Tibial nerve (tissue), 4 donors: ENCODE measurements at regions not wholly inside any gene's neighbourhood (a gene's known extent, or its start where the extent isn't known, plus 50 kb on each side); places are given as distances from the start of the nearest gene placed in this dataset.

Experiments used
- CTCF ChIP-seq, 5 experiments: fragments of 200-600 bp in 3 of 5; fragments of 450-650 bp in 2 of 5; sonication (generic) in 3 of 5; IDR thresholded peaks; one replicate each; pipeline ENCODE4 v1.5.1; 2016 to 2019; ENCODE audit warnings: antibody characterized with exemption in 5 of 5, mild to moderate bottlenecking in 3 of 5, moderate library complexity in 2 of 5
- EP300 ChIP-seq, 2 donors: sonication (generic); formaldehyde crosslinking; IDR thresholded peaks; one replicate each; pipeline ENCODE4 v1.6.1; 2017; ENCODE audit warnings: antibody characterized with exemption in 2 of 2, mild to moderate bottlenecking in 1 of 2
- POLR2A ChIP-seq, 2 donors: fragments of 450-650 bp; IDR thresholded peaks; one replicate each; pipeline ENCODE4 v1.6.1; 2017; ENCODE audit warnings: antibody characterized with exemption in 2 of 2, mild to moderate bottlenecking in 2 of 2, moderate library complexity in 2 of 2

- no peak for TF ChIP-seq CTCF (IDR thresholded peaks at IDR 0.05)
- no peak for TF ChIP-seq POLR2A (IDR thresholded peaks at IDR 0.05)
- TF ChIP-seq EP300 (IDR thresholded peaks at IDR 0.05): no peak
Observed at GRCh38 chr2:144832048-144832447, 312.1 kb upstream of the ZEB2 start.
